HFF-Myc (cell line): ENCODE measurements at regions not wholly inside any gene's neighbourhood (a gene's known extent, or its start where the extent isn't known, plus 50 kb on each side); places are given as distances from the start of the nearest gene placed in this dataset.

Experiments
- DNase-seq: peaks from one replicate; pipeline ENCODE4 v3.0.0-alpha.2; 2011; ENCODE audit warnings: low read depth; ENCODE audit errors: extremely low read depth
- H3K4me3 ChIP-seq: replicated peaks from 2 replicates; pipeline ENCODE4 v1.5.1; 2011; ENCODE audit warnings: low read depth, mild to moderate bottlenecking, control low read depth, low read length
- CTCF ChIP-seq: IDR thresholded peaks from 2 replicates; pipeline ENCODE4 v1.5.1; 2012; ENCODE audit warnings: mild to moderate bottlenecking, low read depth, low read length, control low read depth; ENCODE audit errors: missing control alignments

GRCh38 chr11:111039982-111040381 is 205.5 kb upstream of the POU2AF2 start:
- DNase-seq, result no peak
- TF ChIP-seq CTCF, result no peak
- H3K4me3 ChIP-seq, result no peak overlapping the region

- no peak for TF ChIP-seq CTCF
Observed at GRCh38 chr11:111035746-111036145, 209.8 kb upstream of the POU2AF2 start.

GRCh38 chr11:111026241-111026640 is 219.3 kb upstream of the POU2AF2 start:
- no peak for DNase-seq
- H3K4me3 ChIP-seq, result no peak overlapping the region
- no peak for TF ChIP-seq CTCF

More at GRCh38 chr11:111035746-111036145, 209.8 kb upstream of the POU2AF2 start:
- no peak overlapping the region for H3K4me3 ChIP-seq
- DNase-seq, result no peak

GRCh38 chr11:111021131-111021530 is 224.4 kb upstream of the POU2AF2 start:
- H3K4me3 ChIP-seq, result no peak overlapping the region
- TF ChIP-seq CTCF, result no peak
- no peak for DNase-seq

GRCh38 chr11:111019871-111020670 is 225.5 kb upstream of the POU2AF2 start:
- TF ChIP-seq CTCF, result no peak
- DNase-seq, result no peak
- no peak overlapping the region for H3K4me3 ChIP-seq

- no peak for TF ChIP-seq CTCF
- no peak overlapping the region for H3K4me3 ChIP-seq
- no peak for DNase-seq
Observed at GRCh38 chr11:111019451-111019850, 226.1 kb upstream of the POU2AF2 start.

- no peak for DNase-seq
Observed at GRCh38 chr11:111018566-111018965, 227.0 kb upstream of the POU2AF2 start.

More at GRCh38 chr11:111018566-111018965, 227.0 kb upstream of the POU2AF2 start:
- H3K4me3 ChIP-seq, result no peak overlapping the region
- TF ChIP-seq CTCF, result no peak
